ENCODE measurements at regions not wholly inside any gene's neighbourhood (a gene's known extent, or its start where the extent isn't known, plus 50 kb on each side); places are given as distances from the start of the nearest gene placed in this dataset.
A peak's percentile ranks its signal among the peaks of the same experiment; 100 is the strongest.
"Not testable (repeated sequence)": the region's sequence is repeated elsewhere in the genome, so short reads cannot be mapped to it uniquely, and the experiment has no call there.

- DNase-seq, result peak; percentile 57
Measured at GRCh38 chr2:173550143-173550542, 195.5 kb downstream of the CDCA7 start.

- DNase-seq, result no peak
Measured at GRCh38 chr2:173552531-173552930, 197.9 kb downstream of the CDCA7 start.

- no peak for DNase-seq
Measured at GRCh38 chr2:173553593-173553992, 198.9 kb downstream of the CDCA7 start.

GRCh38 chr2:173555833-173556232 lies 201.2 kb downstream of the CDCA7 start:
- no peak for DNase-seq

- DNase-seq, result no peak
Measured at GRCh38 chr2:173556816-173557215, 202.1 kb downstream of the CDCA7 start.

GRCh38 chr2:173557497-173557896 lies 202.8 kb downstream of the CDCA7 start:
- DNase-seq, result no peak

GRCh38 chr2:173567493-173567892 lies 212.8 kb downstream of the CDCA7 start:
- no peak for DNase-seq

GRCh38 chr2:173568054-173568453 lies 213.4 kb downstream of the CDCA7 start:
- no peak for DNase-seq

GRCh38 chr2:173571021-173571821 lies 216.5 kb downstream of the CDCA7 start:
- DNase-seq, result no peak

GRCh38 chr2:173571887-173572680 lies 217.4 kb downstream of the CDCA7 start:
- no peak for DNase-seq

- DNase-seq, result no peak
Measured at GRCh38 chr2:173572848-173573247, 218.2 kb downstream of the CDCA7 start.

- not testable (repeated sequence) for DNase-seq
Measured at GRCh38 chr2:173573782-173574181, 219.1 kb downstream of the CDCA7 start.

GRCh38 chr2:173574324-173575112 lies 219.8 kb downstream of the CDCA7 start:
- DNase-seq, result no peak

GRCh38 chr2:173578404-173579107 lies 223.9 kb downstream of the CDCA7 start:
- no peak for DNase-seq

- DNase-seq, result no peak
Measured at GRCh38 chr2:173580351-173580750, 225.7 kb downstream of the CDCA7 start.

GRCh38 chr2:173580956-173581355 lies 226.3 kb downstream of the CDCA7 start:
- DNase-seq, result no peak

- no peak for DNase-seq
Measured at GRCh38 chr2:173583196-173583595, 228.5 kb downstream of the CDCA7 start.

GRCh38 chr2:173584000-173584399 lies 229.3 kb downstream of the CDCA7 start:
- no peak for DNase-seq

GRCh38 chr2:173584676-173585458 lies 230.2 kb downstream of the CDCA7 start:
- DNase-seq, result no peak

GRCh38 chr2:173588931-173589369 lies 234.3 kb downstream of the CDCA7 start:
- no peak for DNase-seq

- DNase-seq, result no peak
Measured at GRCh38 chr2:173589604-173590275, 235.1 kb downstream of the CDCA7 start.
